A673 (cell line): ENCODE measurements at regions not wholly inside any gene's neighbourhood (a gene's known extent, or its start where the extent isn't known, plus 50 kb on each side); places are given as distances from the start of the nearest gene placed in this dataset.

Experiments used
- BruUV-seq: library from RNA; stranded (reverse); fragments of 400-500 nt; replicated peaks from 2 replicates; lab custom pipeline; 2021; lab: Mats Ljungman, UMichigan
- CTCF ChIA-PET: fragments of 300-600 bp; sonication (Branson Sonifier 250); formaldehyde crosslinking; loops from one replicate; lab custom pipeline; 2022; ENCODE audit warnings: antibody characterized with exemption; lab: Charles Lee
- POLR2A ChIA-PET: fragments of 300-600 bp; sonication (Branson Sonifier 250); formaldehyde crosslinking; loops from one replicate; lab custom pipeline; 2022; ENCODE audit warnings: antibody characterized with exemption; ENCODE audit not compliant: low non-redundant PET; lab: Charles Lee
- DNase-seq: peaks from one replicate; pipeline ENCODE4 v3.0.0-alpha.2; 2015; ENCODE audit warnings: low spot score
- H3K27ac ChIP-seq: fragments of 200-600 bp; sonication (generic); 2 replicates; pipeline ENCODE4 v1.5.1; 2016; ENCODE audit warnings: mixed run types, low read depth, mild to moderate bottlenecking, mixed read lengths, antibody characterized with exemption, low read length; ENCODE audit not compliant: poor library complexity, severe bottlenecking
- H3K27me3 ChIP-seq: fragments of 200-600 bp; sonication (generic); replicated peaks from 2 replicates; pipeline ENCODE4 v1.6.1; 2017; ENCODE audit warnings: mixed run types, low read depth, mild to moderate bottlenecking, mixed read lengths, antibody characterized with exemption, low read length; ENCODE audit not compliant: insufficient read depth, poor library complexity
- H3K36me3 ChIP-seq: fragments of 200-600 bp; sonication (generic); 2 replicates; pipeline ENCODE4 v1.6.1; 2016; ENCODE audit warnings: mixed run types, mild to moderate bottlenecking, mixed read lengths, antibody characterized with exemption, low read length; ENCODE audit not compliant: insufficient read depth, poor library complexity, severe bottlenecking
- H3K4me1 ChIP-seq: fragments of 200-600 bp; sonication (generic); 2 replicates; pipeline ENCODE4 v1.6.1; 2017; ENCODE audit warnings: mixed run types, mild to moderate bottlenecking, mixed read lengths, antibody characterized with exemption, low read length; ENCODE audit not compliant: insufficient read depth, poor library complexity, severe bottlenecking
- H3K4me3 ChIP-seq: fragments of 200-600 bp; sonication (generic); 2 replicates; pipeline ENCODE4 v1.5.1; 2016; ENCODE audit warnings: low read depth, mixed run types, mild to moderate bottlenecking, mixed read lengths, low read length; ENCODE audit not compliant: poor library complexity, severe bottlenecking
- H3K9me3 ChIP-seq: fragments of 200-600 bp; sonication (generic); 2 replicates; pipeline ENCODE4 v1.6.1; 2016; ENCODE audit warnings: mixed run types, low read depth, mild to moderate bottlenecking, mixed read lengths, antibody characterized with exemption, low read length; ENCODE audit not compliant: poor library complexity, severe bottlenecking
- EZH2 ChIP-seq: fragments of 200-600 bp; sonication (generic); IDR thresholded peaks from 2 replicates; pipeline ENCODE4 v1.6.1; 2017; ENCODE audit warnings: borderline replicate concordance, low read depth, mild to moderate bottlenecking, mixed read lengths, antibody characterized with exemption, low read length; ENCODE audit not compliant: poor library complexity, severe bottlenecking
- intact Hi-C: fragments of 100-400 bp; cut with micrococcal nuclease; formaldehyde crosslinking; loops from one replicate; pipeline ENCODE4 v1.10.0; 2022; ENCODE audit not compliant: unreplicated experiment
- TF ChIP-seq, protein P1 (sequence below): fragments of 300-800, 200-600 bp; sonication (generic); conservative IDR thresholded peaks from 2 replicates; pipeline ENCODE4 v1.5.1; 2017; ENCODE audit warnings: low read depth, mild to moderate bottlenecking, antibody characterized with exemption, low read length, moderate library complexity, mixed read lengths

DNA sequence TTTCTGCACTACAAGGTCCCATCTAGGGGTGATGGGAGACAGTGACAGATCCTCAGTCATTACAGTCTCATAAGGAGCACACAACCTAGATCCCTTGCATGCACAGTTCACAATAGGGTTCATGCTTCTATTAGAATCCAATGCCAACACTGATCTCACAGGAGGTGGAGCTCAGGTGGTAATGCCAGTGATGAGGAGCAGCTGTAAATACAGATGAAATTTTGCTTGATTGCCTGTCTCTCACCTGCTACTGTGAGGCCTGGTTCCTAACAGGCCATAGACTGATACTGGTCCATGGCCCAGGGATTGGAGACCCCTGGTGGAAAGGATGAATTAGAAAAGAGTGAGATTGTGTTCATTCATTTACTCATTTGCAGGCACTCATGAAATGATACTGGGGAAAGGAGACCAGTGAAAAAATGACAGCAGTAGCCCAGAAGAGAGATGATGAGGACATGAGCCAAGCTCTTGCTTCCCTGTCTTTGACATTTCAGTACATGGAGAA lies 251.6 kb upstream of the DUSP10 start:
- no TSS peak for BruUV-seq
- intact Hi-C loops = no loop called here
- DNase-seq = no peak
- H3K36me3 ChIP-seq = no peaks in the 10 kb centered on the region
- no peaks in the 10 kb centered on the region for H3K4me1 ChIP-seq
- TF ChIP-seq EZH2 = no peak
- TF ChIP-seq, protein P1, sequence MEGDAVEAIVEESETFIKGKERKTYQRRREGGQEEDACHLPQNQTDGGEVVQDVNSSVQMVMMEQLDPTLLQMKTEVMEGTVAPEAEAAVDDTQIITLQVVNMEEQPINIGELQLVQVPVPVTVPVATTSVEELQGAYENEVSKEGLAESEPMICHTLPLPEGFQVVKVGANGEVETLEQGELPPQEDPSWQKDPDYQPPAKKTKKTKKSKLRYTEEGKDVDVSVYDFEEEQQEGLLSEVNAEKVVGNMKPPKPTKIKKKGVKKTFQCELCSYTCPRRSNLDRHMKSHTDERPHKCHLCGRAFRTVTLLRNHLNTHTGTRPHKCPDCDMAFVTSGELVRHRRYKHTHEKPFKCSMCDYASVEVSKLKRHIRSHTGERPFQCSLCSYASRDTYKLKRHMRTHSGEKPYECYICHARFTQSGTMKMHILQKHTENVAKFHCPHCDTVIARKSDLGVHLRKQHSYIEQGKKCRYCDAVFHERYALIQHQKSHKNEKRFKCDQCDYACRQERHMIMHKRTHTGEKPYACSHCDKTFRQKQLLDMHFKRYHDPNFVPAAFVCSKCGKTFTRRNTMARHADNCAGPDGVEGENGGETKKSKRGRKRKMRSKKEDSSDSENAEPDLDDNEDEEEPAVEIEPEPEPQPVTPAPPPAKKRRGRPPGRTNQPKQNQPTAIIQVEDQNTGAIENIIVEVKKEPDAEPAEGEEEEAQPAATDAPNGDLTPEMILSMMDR = no peak
- H3K27ac ChIP-seq = no peak overlapping the region
- ChIA-PET POLR2A (no interaction called here), CTCF (no interaction called here)
- H3K4me3 ChIP-seq = no peak overlapping the region
- no peaks in the 10 kb centered on the region for H3K27me3 ChIP-seq
- no peaks in the 10 kb centered on the region for H3K9me3 ChIP-seq

GRCh38 chr1:221992427-221992826 lies 250.5 kb upstream of the DUSP10 start:
- Histone ChIP-seq H3K4me3 (no peak overlapping the region), H3K9me3 (no peaks in the 10 kb centered on the region), H3K36me3 (no peaks in the 10 kb centered on the region), H3K27ac (no peak overlapping the region), H3K27me3 (no peaks in the 10 kb centered on the region), H3K4me1 (no peaks in the 10 kb centered on the region)
- POLR2A ChIA-PET = no interaction called here
- intact Hi-C loops = no loop called here
- CTCF ChIA-PET = no interaction called here
- no TSS peak for BruUV-seq
- no peak for TF ChIP-seq EZH2
- TF ChIP-seq, protein P1 = no peak
- DNase-seq = no peak

GRCh38 chr1:221991221-221991620 lies 249.3 kb upstream of the DUSP10 start:
- TF ChIP-seq, protein P1 = no peak
- TF ChIP-seq EZH2 = no peak
- POLR2A ChIA-PET = no interaction called here
- no peak overlapping the region for H3K4me3 ChIP-seq
- intact Hi-C loops = no loop called here
- H3K27ac ChIP-seq = no peak overlapping the region
- no peaks in the 10 kb centered on the region for H3K4me1 ChIP-seq
- no peak for DNase-seq
- CTCF ChIA-PET = no interaction called here
- H3K27me3 ChIP-seq = no peaks in the 10 kb centered on the region
- H3K9me3 ChIP-seq = no peaks in the 10 kb centered on the region
- no peaks in the 10 kb centered on the region for H3K36me3 ChIP-seq
- no TSS peak for BruUV-seq
